HG03520 (cell line): ENCODE measurements at regions not wholly inside any gene's neighbourhood (a gene's known extent, or its start where the extent isn't known, plus 50 kb on each side); places are given as distances from the start of the nearest gene placed in this dataset.

Experiments
- ATAC-seq: cut with Tn5 transposase; IDR thresholded peaks from one replicate; pipeline ENCODE4 v1.9.1; 2021; ENCODE audit warnings: mild to moderate bottlenecking, moderate library complexity; ENCODE audit not compliant: unreplicated experiment

DNA sequence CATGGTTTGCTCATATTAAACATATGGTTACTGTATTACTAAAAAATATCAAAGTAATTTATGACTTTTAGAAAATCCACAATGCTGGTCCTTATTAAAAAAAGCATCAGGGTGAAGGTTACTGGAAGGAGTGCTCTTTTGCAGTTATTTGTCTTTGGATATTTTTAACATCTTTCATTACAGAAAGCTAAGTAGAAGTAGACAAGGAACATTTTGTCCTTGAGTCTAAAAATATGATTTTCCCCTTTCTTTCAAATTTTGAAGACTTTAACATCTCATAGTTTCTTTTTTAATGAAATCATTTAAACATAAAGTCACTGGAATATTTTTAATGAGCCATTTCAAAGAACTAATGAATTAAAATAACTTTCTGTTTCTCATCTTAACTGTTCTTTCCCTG is 110.1 kb upstream of the TNS3 start:
- ATAC-seq = no peak

DNA sequence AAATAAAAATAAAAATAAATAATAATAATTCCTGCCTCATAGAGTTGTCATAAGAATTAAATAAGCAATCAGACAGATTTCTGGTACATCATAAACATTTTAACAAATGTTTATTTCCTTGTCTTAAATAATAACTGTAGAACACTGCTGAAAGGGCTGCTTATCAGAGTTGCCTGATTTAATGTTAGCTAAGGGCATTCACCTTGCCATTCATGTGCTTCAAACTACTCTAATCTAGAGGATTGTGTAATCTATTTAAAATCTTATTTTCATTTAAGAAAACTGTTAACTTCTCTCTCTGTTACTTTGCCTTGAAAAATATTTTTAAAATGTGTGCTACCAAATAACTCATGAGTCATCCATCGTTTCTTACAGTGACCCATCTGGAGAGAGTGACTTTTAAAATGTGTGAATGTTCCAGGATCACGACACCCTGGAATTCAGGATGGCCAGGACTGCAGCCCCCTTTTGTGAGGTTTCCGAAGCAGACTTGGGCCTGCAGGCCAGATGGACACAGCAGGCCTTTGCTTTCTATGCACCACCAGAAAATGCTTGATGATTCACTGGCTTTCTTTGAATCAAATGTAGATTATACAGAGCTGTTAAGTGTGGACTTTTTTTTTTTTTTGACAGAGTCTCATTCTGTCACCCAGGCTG is 109.1 kb upstream of the TNS3 start:
- no peak for ATAC-seq

DNA sequence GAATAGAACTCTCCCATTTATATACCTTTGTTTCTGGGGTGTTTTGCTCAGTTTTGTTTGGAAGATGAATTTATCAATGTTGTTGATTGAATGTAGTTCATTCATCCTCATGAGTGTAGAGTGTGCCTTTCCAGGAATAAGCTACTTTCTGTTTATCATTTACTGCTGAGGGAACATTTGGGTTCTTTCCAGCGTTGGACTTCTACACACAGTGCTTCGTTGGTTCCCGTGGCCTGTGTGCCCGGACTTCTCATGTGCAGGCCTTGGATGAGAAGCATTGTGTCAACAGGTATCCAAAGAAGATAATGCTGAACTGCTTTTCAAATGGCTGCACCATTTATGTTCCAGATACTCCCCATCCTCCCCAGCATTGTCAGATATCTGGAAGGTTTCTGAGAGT is 107.6 kb upstream of the TNS3 start:
- ATAC-seq = no peak

DNA sequence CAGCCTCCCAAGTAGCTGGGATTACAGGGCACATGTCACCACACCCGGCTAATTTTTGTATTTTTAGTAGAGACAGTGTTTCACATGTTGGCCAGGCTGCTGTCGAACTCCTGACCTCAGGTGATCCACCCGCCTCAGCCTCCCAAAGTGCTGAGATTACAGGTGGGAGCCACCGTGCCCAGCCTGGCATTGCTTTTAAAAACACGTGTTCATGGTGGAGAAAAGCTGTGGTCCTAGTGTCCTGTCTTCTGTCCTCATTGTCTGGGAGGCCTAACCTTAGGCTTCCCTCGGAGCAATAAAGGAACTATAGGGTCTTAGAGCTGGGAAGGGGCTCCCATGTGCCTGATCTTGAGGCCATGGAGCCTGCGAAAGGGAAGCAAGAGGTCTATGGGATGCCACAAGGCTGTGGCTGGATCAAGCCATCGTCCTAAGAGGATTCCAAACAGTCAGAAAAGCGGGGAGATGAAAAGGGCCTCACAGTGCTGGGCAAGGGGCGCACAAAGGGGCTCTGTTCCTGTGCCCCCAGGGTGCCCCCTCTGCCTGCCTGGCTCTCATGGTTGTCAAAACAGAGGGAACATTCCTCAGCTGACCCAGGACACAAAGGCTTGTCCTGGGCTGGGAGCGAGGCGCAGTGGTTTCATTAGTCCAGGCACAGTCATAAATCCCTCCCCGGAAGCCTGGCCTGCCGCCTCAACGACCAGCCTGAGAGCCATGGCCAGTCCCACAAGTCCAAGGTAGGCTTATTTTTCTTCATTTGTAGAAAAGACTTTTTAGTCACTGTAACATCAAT is 106.6 kb upstream of the TNS3 start:
- no peak for ATAC-seq

DNA sequence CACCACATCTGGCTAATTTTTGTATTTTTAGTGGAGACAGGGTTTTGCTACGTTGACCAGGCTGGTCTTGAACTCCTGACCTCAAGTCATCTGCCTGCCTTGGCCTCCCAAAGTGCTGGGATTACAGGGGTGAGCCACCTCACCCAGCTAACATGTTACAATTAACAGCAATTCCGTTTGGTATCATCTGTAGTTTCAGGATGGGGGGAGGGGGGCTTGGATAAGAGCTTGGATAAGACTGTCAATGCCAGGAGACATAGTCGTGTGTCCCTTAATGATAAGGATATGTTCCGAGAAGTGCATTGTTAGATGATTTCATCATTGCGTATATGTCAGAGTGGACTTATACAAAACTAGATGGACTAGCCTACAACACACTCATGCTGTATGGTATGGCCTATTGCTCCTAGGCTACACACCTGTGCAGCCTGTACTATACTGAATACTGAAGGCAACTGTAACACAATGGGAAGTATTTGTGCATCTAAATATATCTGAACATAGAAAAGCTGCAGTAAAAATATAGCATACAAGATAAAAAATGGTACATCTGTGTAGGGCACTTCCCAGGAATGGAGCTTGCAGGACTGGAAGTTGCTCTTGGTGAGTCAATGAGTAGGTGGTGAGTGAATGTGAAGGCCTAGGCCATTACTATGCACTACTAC is 103.9 kb upstream of the TNS3 start:
- ATAC-seq = no peak

DNA sequence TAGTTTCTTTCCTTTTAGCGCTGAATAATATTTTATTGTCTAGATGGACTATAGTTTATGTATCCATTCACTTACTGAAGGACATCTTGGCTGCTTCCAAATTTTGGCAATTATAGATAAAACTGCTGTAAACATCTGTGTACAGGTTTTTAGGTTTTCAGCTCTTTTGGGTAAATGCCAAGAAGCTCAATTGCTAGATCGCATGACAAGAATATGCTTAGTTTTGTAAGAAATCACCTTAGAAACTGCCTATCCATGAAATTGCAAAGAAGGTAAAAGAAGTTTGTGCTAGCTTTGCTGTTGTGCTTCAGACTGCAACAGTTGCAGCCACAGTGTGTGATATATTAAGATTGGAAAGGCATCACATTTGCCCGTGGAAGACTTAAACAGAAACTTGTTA is 103.2 kb upstream of the TNS3 start:
- no peak for ATAC-seq

DNA sequence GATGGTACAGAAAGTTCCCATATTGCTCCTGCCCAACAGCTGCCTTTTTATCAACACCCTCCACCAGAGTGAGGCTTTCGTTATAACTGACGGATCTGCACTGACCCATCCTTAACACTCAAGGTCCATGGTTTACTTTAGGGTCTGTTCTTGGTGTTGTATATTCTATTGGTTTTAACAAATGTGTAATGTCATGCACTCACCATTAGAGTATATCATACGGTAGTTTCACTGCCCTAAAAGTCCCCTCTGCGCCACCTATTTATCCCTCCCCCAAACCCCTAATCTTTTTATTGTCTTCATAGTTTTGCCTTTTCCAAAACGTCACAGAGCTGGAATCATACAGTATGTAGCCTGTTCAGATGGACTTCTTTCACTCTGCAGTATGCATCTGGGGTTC is 102.8 kb upstream of the TNS3 start:
- ATAC-seq = no peak

DNA sequence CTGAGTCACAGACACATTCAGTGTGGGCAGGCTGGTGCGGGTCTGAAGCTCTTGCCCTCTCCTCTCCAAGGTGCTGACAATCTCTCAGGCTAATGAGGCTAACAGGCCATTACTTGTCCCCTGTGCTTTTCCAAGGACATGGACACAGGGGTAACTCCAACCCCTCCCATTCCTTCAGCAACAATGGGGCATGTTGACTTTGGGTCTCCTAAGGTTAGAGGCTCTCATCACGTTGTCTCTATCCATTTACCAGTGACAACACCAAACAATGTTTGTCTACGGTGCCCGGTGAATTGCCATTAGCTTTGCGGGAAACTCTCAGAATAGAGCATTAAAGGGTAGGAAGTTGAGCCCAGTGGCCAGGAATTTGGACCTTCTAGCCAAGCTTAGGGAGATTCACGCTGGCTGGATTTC is 101.6 kb upstream of the TNS3 start:
- ATAC-seq = no peak

DNA sequence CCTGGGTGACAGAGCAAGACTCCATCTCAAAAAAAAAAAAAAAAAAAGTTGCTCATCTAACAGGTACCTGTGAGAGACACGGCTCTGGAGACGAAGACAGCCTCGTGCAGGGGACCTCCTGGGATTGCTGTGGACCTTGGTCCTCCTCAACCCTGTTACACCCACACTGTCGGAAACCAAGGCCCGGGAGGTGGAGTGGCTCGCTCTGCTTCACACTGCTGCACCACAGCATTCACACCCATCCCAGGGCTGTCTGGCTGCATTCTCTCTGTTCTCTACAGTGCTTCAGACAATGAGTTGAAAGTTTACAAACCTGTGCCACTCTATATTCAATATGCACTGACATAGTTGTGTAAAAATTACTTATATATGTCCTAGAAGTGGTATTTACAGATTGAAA is 101.0 kb upstream of the TNS3 start:
- no peak for ATAC-seq

DNA sequence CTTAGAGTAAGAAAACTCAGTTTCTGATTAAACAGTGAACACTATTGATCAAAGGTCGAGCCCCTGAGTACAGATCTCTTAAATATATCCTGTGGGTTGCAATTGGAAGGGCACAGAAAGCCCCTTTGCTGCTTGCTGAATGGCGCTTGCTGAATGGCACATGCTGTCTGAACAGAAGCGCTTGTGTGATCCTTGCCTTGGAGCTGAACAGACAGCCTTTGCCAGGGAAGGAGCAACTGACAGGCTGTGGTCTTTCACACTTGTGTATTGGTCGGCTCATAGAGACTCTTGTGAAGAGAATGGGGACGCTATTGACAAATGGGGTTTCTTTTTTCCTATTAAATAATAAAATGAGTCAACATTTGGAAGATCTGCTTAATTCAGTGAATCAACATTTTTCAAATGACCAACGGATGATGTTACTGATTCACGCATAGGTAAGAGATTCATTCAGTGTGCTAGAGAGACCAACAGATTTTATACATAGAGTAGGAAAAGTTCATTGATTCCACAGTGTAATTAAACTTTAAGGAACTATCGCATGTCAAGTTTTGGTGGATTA is 99.4 kb upstream of the TNS3 start:
- no peak for ATAC-seq

DNA sequence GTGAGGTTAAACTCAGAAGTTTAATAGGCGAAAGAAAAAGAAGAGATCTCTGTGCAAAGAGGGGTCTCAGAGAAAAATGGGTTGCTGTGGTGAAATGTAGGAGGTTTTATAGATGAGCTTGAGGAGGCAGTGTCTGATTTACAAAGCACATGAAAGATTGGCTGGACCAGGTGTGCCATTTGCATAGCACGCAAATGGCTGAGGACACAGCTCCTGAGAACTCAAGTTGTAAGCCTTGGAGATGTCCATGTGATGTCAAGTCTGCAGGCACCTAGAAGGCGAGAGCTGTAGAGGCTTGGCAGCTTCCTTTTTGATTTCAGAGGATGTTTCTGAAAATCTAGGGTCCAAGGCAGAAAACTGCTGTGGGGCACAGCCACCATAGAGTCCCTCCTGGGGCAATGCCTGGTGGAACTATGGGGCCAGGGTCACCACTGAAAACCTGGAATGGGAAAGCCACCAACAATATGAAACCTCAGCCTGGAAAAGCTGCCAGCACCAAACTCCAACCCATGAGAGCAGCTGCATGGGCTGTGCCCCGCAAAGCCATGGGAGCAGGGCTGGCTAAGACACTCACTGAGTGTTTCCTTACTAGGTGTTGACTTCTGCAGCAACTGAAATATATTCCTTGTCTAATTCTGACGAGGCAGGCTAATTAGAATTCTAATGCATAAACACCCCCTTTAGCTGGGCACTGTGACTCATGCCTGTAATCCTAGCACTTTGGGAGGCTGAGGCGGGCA is 96.9 kb upstream of the TNS3 start:
- ATAC-seq = no peak

DNA sequence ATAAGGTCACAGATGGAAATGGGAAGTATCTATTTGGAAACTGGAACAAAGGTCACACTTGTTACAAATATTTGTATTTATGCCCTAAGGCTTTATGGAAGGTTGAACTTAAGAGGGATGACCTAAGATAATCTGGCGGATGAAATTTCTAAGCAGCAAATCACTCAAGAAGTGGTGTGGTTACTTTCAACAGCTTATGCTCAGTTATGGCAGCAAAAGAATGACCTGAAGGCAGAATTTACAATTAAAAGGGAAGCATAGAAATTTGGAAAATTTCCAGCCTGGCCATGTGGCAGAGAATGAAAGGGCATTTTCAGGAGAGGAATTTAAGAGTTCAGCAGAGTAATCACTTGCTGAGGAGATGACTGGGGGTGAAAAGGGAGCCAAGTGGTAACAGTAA is 95.8 kb upstream of the TNS3 start:
- ATAC-seq = no peak

DNA sequence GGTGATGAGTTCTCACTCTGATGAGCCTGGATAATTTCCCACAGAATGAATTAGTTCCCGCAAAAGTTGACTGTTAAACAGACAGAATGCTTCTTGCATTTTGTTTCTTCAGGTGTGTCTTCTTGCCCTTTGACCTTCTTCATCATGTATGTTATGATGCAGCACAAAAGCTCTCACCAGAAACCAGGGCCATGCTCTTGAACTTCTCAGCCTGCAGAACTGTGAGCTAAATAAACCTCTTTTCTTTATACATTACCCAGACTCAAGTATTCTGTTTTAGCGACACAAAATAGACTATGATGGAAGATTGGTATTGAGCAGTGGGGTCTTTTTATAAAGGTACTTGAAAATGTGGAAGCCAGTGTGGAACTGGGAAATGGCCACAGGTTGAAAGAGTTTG is 95.2 kb upstream of the TNS3 start:
- no peak for ATAC-seq

DNA sequence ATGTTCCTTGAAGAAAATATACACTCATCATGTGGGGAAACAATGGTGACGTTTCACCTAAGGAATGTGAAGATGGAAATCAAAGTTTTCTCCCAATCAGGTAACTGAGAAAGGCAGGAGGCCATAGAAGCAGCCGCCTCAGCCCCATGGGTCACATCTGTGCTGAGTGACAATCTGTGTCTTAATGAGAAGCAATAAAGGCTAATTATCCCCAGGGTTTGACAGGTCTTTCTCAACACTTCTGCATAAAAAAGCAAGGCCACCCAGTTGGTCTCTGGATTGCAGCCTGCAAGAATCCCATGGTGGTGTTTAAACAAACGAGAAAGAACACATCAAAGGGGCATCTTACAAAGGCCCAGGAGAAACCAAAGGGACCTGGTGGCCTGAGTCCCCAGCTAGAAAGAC is 91.1 kb upstream of the TNS3 start:
- no peak for ATAC-seq

DNA sequence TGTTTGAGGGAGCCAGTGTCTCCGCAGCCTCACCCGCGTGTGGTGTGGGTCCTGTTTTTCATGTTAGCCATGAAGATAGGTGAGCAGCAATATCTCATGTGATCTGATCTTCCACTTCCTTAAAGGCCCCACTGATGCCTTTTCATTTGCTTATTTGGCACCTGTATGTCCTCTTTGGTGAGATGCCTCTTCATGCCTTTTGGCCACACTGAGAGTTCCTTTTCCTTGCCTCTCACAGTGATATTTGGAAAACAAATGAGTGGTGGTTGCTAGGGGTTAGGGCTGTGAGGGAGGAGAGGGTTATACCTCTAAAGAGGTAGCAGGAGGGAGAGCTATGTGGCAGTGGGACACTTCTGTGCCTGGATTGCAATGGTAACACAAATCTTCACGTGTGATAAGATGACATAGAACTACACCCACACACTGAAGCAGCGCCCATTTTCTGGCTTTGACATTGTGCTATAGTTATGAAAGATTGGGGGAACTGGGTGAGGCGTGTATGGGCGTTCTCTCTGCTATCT is 90.4 kb upstream of the TNS3 start:
- ATAC-seq = no peak

DNA sequence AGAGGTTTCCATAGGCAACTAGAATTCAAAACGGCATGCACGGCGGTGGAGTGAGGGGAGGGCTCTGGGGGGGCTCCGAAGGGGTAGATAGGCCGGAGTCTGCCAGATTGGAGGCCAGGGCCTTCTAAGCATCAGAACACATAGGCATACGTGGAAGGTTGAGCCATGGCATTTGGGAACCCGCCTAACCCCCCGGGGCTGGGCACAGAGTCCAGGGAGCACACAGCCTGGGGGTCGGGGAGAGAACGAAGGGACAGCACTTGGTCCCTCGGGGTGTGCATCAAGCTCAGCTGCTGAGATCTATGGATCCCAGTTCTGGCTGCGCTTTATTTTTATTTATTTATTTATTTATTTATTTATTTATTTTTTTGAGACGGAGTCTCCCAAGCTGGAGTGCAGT is 89.4 kb upstream of the TNS3 start:
- no peak for ATAC-seq

DNA sequence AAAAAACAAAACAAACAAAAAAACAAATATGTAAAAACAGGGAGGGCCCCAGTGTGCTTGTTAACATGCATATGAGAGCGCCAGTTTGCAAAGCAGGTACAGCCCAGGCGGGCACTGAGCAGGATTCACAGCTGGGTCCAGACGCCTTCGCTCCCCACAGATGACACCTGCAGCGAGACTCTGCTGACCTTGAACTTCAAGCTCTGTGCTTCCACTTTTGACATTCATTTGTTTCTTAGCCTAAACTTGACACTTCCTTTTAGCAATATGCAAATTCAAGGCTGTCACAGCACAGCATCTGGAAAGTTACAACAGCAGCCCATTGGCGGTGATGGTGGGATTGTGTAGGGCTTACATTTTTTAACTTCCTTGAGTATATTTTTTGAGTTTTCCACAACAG is 88.8 kb upstream of the TNS3 start:
- ATAC-seq = peak; percentile 77

DNA sequence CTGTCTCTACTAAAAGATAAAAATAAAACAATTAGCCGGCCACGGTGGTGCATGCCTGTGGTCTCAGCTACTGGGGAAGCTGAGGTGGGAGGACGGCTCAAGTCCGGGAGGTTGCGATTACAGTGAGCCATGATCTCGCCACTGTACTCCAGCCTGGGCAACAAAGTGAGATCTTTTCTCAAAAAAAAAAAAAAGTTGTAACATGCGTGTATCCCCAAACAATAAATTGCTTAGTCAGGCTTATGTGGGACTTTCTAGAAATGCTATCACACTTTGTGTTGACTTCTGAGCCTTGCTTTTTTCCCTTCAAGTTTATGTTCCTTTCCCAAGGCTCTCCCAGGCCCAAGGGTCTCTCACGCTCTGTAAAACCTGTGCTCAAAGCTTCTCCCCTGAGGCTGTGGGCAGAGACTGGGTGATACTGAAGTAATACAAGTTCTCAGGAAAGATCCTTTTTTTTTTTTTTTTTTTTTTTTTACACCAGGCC is 88.0 kb upstream of the TNS3 start:
- no peak for ATAC-seq

DNA sequence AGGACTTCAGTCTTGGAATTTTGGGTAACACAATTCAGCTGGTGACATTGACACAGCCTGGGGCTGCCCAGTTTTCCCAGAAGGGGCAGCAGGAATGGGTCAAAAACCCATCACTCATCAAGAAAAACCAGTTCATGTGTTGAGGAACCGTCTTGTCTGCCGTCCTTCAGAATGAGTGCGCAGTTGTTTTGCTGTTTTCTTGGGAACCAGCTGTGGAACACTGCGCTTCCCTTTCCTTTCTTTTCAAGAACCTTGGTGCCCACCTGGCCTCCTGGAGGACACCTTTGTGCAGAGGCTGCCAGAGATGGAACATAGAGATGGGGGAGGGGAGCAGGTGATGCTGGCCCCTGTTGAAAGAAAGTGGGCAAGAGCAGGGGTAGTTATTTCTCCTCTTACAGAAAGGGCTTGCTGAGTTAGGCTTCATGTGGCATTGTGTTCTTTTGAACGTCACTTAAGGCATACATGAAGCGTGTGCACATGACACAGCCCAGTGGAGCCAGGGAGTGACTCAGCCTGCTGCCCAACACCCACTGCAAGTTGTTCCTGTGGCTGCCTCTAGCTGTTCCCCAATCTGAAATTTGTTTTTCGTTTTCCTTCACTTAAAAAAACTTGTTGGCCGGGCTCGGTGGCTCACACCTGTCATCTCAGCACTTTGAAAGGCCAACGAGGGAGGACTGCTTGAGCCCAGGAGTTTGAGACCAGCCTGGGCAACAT is 87.4 kb upstream of the TNS3 start:
- ATAC-seq = peak; percentile 80

DNA sequence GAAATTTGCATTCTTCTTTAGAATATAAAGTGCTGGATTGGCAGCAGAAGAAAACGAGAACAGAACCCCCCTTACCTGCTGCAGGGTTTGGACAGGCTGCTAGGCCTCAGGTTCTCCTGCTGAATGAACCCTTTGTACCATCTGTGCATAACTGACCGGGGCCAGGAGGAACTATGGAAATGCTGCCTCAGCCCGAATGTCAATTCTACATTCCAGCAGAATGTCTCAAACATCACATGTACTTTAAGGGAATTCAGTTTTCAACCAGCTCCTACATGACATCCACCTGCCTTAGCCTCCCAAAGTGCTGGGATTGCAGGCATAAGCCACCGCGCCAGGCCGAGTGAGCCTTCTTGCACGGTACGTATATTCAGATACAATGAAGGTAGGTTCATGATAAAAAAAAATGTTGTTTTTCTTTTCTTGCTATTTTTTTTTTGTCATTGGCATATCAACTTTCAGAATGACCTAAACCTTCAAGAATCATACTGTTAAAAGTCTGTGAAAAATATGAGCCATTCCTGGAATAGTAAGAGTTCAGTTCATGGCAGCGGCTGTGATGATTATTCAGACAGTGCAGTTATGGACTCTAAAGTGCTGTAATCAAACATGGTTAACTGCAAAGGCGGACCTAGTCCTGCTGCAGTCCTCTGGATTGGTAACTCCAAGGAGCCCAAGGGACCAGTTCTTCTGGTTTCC is 84.4 kb upstream of the TNS3 start:
- ATAC-seq = no peak
